ENCODE measurements at regions not wholly inside any gene's neighbourhood (a gene's known extent, or its start where the extent isn't known, plus 50 kb on each side); places are given as distances from the start of the nearest gene placed in this dataset.

DNA sequence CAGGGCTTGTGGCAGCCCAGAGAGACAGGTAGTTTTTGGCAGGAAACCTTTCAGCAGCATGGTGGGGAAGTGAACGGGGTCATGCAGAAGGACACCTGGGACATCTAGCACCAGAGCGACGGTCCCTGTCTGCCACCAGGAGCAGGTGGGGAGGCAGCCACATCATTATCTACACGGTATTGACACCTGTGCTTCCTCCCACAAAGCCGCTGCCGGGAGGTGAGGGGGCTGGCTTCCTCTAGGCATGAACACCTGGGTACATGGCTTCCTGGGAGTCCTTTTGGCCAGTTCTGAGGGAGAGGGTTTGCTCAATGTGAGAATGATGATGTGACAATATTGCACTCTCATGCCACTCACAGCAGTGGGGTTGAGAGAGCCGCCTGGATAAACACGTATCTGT lies 275.2 kb downstream of the ACTR3B start:
- H3K4me3 ChIP-seq (ENCODE audit: low read depth, low read length): no peak overlapping the region
- DNase-seq (ENCODE audit: low read depth): no peak
- TF ChIP-seq CTCF (IDR thresholded peaks at IDR 0.05; ENCODE audit: insufficient read depth, low read depth, low read length): no peak

DNA sequence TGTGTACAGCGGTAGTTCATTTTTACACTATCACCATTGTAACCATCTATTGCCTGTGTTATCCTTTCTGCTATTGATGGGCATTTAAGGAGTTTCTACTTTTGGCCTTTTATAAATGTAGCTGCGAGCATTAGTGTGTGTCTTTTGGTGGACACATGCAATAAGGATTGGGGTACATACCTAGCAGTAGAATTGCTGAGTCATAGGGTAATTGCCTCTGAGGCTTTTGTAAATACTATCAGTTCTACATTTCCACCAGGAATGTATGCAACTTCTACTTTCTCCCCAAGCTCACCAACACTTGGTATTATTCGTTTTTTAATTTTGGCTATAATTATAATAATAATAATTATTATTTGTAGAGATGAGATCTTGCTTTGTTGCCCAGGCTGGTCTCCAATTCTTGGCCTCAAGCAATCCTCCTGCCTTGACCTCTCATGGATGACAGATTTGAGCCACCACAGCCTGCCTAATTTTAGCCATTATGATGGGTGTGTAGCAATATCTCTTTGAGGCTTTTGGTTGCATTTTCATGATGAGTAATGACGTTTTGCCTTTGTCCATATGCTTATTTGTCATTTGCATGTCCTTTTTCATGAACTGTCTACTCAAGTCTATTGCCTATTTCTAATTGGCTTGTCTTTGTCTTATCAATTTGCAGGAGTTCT lies 277.0 kb downstream of the ACTR3B start:
- DNase-seq (ENCODE audit: low read depth): no peak
- no peak overlapping the region for H3K4me3 ChIP-seq (ENCODE audit: low read depth, low read length)
- no peak for TF ChIP-seq CTCF (IDR thresholded peaks at IDR 0.05; ENCODE audit: insufficient read depth, low read depth, low read length)

DNA sequence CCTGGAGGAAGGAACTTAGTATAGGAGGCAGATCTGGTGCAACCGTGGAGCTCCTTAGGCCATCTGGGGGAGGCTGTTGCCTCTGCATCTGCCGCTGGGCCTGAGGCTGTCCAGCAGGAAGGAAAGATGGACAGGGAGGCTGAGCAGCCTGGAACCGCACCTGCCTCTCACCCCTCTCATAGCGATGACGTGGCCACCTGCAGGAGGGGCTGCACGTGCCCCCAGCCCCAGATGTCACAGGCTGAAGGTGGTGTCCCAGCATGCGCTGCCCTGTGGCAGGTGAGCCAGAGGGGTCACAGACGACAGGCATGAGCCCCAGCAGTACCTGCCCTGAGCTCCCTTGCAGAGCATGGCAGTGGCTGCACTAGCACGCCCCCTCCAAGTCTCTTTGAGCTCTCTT lies 283.9 kb downstream of the ACTR3B start:
- DNase-seq (ENCODE audit: low read depth): no peak
- H3K4me3 ChIP-seq (ENCODE audit: low read depth, low read length): no peak overlapping the region
- TF ChIP-seq CTCF (IDR thresholded peaks at IDR 0.05; ENCODE audit: insufficient read depth, low read depth, low read length): no peak

DNA sequence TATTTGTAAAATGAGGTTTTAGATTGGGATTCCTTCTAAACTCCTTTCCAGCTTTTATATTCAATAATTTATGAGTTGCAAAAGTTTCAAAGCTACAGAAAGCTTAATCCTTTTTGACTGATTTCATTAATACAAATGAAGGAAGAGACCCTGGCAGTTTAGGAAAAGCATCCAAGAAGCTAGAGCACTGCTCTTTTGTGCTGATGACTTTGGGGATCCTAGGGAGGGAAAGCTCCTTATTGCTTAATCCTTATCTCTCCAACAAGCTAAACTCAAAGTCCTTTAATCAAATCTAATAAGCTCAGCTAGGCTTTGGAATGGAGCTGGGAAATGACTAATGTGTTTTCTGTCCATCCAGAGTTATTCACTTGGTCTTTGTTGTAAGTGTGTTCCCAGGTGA lies 285.4 kb downstream of the ACTR3B start:
- DNase-seq (ENCODE audit: low read depth): no peak
- TF ChIP-seq CTCF (IDR thresholded peaks at IDR 0.05; ENCODE audit: insufficient read depth, low read depth, low read length): no peak
- no peak overlapping the region for H3K4me3 ChIP-seq (ENCODE audit: low read depth, low read length)

DNA sequence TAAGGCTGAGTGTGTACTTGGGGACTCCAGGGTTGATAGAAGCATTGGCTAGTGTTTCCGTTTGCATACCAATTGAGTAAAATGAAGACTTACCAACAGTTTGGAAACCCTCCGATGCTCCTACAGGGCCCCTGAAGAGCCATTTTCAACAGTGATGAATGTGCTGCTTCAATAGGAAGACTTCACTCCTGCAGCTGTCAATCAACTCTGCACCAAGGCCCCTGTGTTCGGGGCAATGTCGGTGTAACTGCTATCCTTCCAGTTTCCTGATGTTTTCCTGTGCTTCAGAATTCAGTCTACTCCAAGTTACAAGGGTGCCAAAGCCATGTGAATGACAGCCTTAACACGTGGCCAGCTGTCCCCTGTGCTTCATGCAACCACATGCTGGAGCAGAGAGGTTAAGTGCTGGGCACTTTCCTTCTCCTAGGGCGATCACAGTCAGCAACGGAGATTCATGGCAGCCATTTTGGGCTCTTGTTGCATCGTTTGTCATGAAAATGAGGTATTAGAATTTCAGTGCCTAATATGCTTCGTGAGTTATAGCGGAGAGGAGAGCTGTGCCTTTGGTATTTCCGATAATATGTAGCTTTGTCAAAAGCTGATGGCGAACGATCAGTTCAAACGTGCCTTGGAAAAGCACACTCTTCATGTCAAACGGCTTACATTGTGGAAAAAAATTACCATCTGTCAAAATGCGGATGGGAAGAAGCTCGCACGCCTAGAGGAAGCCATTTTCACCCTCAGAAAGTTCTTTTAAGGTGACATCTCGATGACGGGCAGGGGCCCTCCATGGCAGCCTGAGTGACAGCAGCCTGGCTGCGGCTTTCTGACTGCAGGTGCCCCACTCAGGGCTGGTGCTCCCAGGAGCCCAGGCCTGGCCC lies 287.8 kb downstream of the ACTR3B start:
- H3K4me3 ChIP-seq (ENCODE audit: low read depth, low read length): no peak overlapping the region
- TF ChIP-seq CTCF (IDR thresholded peaks at IDR 0.05; ENCODE audit: insufficient read depth, low read depth, low read length): no peak
- no peak for DNase-seq (ENCODE audit: low read depth)

GRCh38 chr7:153052206-153052605 lies 292.7 kb downstream of the ACTR3B start:
- no peak overlapping the region for H3K4me3 ChIP-seq (ENCODE audit: low read depth, low read length)
- TF ChIP-seq CTCF (IDR thresholded peaks at IDR 0.05; ENCODE audit: insufficient read depth, low read depth, low read length): no peak

More at GRCh38 chr7:153052206-153052605, 292.7 kb downstream of the ACTR3B start:
- DNase-seq (ENCODE audit: low read depth): no peak
